MM.1S (cell line): ENCODE measurements at regions not wholly inside any gene's neighbourhood (a gene's known extent, or its start where the extent isn't known, plus 50 kb on each side); places are given as distances from the start of the nearest gene placed in this dataset.

ENCODE experiments used
- CTCF ChIP-seq: fragments of 300-600 bp; sonication (generic); IDR thresholded peaks from 2 replicates; pipeline ENCODE4 v1.5.1; 2016; ENCODE audit warnings: antibody characterized with exemption, low read length, mixed read lengths
- EZH2 ChIP-seq: fragments of 300-600 bp; sonication (generic); optimal IDR thresholded peaks from 2 replicates; pipeline ENCODE3; 2017; ENCODE audit warnings: low read depth, mild to moderate bottlenecking, antibody characterized with exemption, low read length, mixed read lengths
- EZH2phosphoT487 ChIP-seq: fragments of 300-600 bp; sonication (generic); IDR thresholded peaks from 2 replicates; pipeline ENCODE4 v1.6.1; 2018; ENCODE audit warnings: antibody characterized with exemption, low read length

- TF ChIP-seq CTCF (no peak), EZH2 (no peak), EZH2phosphoT487 (no peak)
Observed at GRCh38 chr9:107749787-107750444, 260.3 kb upstream of the KLF4 start.
